OCI-LY7 (cell line): ENCODE measurements at regions not wholly inside any gene's neighbourhood (a gene's known extent, or its start where the extent isn't known, plus 50 kb on each side); places are given as distances from the start of the nearest gene placed in this dataset.

ENCODE experiments used
- EZH2phosphoT487 ChIP-seq: fragments of 200-600 bp; sonication (generic); IDR thresholded peaks from 2 replicates; pipeline ENCODE4 v1.6.1; 2018; ENCODE audit warnings: low read depth, borderline replicate concordance, mild to moderate bottlenecking, mixed run types, antibody characterized with exemption, low read length, moderate library complexity, mixed read lengths
- TF ChIP-seq, protein P1 (sequence below): fragments of 200-600 bp; sonication (generic); conservative IDR thresholded peaks from 2 replicates; pipeline ENCODE4 v1.5.1; 2014; ENCODE audit warnings: mild to moderate bottlenecking, antibody characterized with exemption, low read length, moderate library complexity, mixed read lengths

DNA sequence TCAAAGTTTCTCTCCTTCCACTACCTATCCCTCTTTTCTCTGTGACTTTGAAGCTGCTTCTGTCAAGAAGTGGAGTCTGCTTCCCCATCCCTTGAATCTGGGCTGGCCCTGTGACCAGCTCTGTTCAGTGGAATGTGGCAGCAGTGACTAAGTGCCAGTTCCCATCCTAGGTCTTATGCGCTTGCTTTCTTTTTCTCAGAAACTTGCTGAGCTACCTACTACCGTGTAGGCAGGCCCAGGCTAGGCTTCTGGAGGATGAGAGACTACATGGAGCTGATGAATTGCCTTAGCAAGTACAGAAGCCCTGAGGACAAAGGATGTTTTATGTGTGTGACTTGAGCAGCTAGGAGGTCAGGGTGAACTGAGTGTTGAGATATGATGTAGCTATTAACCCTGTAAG is 123.2 kb downstream of the PDCD6IP start:
- TF ChIP-seq, protein P1, sequence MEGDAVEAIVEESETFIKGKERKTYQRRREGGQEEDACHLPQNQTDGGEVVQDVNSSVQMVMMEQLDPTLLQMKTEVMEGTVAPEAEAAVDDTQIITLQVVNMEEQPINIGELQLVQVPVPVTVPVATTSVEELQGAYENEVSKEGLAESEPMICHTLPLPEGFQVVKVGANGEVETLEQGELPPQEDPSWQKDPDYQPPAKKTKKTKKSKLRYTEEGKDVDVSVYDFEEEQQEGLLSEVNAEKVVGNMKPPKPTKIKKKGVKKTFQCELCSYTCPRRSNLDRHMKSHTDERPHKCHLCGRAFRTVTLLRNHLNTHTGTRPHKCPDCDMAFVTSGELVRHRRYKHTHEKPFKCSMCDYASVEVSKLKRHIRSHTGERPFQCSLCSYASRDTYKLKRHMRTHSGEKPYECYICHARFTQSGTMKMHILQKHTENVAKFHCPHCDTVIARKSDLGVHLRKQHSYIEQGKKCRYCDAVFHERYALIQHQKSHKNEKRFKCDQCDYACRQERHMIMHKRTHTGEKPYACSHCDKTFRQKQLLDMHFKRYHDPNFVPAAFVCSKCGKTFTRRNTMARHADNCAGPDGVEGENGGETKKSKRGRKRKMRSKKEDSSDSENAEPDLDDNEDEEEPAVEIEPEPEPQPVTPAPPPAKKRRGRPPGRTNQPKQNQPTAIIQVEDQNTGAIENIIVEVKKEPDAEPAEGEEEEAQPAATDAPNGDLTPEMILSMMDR: no peak
- TF ChIP-seq EZH2phosphoT487: no peak
